DOHH2 (cell line): ENCODE measurements at regions not wholly inside any gene's neighbourhood (a gene's known extent, or its start where the extent isn't known, plus 50 kb on each side); places are given as distances from the start of the nearest gene placed in this dataset.

Source experiments
- EZH2phosphoT487 ChIP-seq: fragments of 200-600 bp; sonication (generic); IDR thresholded peaks from 2 replicates; pipeline ENCODE4 v1.6.1; 2017; ENCODE audit warnings: borderline replicate concordance, mild to moderate bottlenecking, antibody characterized with exemption, low read length, moderate library complexity, mixed read lengths
- TF ChIP-seq, protein P1 (sequence below): fragments of 200-600 bp; sonication (generic); IDR thresholded peaks from one replicate; pipeline ENCODE4 v1.5.1; 2014; ENCODE audit warnings: antibody characterized with exemption, mild to moderate bottlenecking, low read depth, low read length; ENCODE audit not compliant: poor library complexity, severe bottlenecking

DNA sequence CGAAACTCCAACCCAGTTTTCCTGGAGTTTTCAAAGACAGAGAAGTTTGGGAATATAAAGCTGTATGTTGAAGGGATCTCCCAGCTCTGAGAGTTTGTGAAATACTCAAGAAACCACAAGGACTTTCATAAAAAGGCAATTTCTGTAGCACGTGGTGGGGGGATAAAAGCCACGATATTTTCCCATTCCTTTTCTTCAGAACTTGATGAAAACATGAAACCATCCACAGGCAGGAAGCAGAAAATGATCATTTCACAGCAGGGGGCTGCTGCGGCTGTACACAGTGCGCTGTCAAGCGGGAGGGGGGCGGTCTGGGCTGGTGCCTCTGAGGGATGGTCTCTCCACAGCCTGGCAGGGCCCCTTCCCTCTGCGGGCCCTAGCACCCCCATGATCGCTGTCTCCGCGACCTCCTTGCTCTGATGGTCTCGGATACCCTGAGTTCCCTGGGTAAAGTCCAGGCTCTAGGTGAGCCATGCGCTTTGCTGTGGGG is 423.2 kb downstream of the MN1 start:
- TF ChIP-seq, protein P1, sequence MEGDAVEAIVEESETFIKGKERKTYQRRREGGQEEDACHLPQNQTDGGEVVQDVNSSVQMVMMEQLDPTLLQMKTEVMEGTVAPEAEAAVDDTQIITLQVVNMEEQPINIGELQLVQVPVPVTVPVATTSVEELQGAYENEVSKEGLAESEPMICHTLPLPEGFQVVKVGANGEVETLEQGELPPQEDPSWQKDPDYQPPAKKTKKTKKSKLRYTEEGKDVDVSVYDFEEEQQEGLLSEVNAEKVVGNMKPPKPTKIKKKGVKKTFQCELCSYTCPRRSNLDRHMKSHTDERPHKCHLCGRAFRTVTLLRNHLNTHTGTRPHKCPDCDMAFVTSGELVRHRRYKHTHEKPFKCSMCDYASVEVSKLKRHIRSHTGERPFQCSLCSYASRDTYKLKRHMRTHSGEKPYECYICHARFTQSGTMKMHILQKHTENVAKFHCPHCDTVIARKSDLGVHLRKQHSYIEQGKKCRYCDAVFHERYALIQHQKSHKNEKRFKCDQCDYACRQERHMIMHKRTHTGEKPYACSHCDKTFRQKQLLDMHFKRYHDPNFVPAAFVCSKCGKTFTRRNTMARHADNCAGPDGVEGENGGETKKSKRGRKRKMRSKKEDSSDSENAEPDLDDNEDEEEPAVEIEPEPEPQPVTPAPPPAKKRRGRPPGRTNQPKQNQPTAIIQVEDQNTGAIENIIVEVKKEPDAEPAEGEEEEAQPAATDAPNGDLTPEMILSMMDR, result no peak
- no peak for TF ChIP-seq EZH2phosphoT487
